ENCODE measurements at regions not wholly inside any gene's neighbourhood (a gene's known extent, or its start where the extent isn't known, plus 50 kb on each side); places are given as distances from the start of the nearest gene placed in this dataset.
A peak's percentile ranks its signal among the peaks of the same experiment; 100 is the strongest.

DNA sequence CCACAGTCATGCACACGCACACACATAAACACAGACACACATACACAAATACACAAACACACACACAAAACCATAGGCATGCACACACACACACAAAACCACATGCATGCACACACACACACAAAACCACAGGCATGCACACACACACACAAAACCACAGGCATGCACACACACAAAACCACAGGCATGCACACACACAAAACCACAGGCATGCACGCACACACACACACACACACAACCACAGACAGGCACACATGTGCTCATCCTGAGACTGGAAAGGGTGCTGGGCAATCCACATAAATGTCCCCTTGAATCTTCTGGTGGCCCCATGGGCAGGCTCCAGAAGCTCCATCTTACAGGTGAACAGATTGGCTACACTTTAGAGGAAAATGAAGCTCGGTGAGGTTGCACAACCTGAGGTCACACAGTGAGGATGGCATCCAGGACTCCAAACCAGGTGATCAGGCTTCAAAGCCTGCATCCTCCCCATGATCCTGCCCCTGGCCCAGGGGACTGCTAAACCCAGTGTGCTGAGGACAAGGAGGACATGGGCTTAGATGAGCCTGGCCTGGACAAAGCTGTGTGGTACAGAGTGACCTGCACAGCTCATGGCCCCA lies 144.8 kb downstream of the GADD45G start:
- no peak for DNase-seq

DNA sequence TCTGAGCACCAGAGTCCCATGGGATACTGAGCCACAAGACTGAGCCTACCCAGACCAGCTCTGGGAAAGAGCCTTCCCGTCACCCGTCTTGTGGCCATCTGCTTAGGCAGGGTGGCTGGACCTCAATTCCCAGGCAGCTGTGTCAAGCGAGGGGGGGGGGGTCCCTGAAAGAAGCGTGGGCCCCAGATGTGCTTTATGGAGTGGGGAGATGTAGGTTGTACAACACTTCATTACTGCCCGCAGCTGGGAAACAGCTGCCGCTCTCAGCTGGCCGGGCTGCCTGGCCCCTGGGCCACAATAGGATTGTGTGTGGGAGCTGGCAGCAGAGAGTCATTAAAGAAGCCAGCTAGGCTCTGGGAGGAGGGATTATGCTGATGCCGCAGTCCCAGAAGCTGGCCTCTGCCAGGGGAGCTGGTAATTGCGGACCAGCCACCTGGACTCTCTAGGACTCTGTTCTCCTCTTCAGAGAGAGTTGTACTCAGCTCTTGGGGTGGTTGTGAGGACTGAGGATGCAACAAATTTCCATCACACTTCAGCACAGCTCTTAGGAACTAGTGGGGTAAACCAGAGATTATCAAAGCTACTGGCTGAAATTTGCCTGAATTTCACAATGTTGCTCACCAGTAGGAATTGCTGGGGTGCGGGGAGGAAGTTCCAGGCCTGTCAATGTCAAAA lies 145.4 kb downstream of the GADD45G start:
- peak; percentile 82 for DNase-seq

DNA sequence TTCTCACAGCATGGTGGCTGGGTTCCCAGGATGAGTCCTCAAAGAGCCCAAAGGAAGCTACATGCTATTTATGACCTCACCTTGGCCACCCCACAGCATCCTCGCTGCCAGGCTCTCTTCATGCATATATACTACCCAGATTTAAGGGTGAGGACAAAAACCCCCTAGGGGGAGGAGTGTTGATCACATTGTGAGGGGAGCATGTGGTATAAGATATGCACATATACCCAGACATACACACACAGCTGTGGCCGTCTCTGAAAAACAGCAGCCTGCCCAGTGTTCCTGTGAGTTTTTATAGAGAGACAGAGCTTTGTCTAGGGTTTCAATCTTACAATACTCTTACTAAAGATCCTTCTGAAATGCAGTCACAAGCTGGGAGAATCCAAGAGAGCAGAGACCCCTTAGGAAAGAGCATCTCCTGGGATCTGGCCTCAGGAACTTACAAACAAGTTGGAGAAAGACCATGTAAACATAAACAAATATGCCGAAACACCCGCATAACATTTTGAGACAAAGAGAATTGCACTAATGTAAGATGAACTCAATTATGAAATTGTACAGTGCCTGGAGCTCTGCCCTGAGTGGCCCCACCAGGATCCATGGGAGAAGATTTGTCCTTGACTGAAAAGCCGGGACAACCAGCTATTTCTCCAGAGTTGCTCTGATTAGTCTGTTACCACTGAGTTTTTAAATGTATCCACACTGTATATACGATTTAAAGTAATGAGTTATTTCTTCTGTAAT lies 146.4 kb downstream of the GADD45G start:
- DNase-seq: no peak

GRCh38 chr9:89752154-89752553 lies 147.3 kb downstream of the GADD45G start:
- DNase-seq: no peak

DNA sequence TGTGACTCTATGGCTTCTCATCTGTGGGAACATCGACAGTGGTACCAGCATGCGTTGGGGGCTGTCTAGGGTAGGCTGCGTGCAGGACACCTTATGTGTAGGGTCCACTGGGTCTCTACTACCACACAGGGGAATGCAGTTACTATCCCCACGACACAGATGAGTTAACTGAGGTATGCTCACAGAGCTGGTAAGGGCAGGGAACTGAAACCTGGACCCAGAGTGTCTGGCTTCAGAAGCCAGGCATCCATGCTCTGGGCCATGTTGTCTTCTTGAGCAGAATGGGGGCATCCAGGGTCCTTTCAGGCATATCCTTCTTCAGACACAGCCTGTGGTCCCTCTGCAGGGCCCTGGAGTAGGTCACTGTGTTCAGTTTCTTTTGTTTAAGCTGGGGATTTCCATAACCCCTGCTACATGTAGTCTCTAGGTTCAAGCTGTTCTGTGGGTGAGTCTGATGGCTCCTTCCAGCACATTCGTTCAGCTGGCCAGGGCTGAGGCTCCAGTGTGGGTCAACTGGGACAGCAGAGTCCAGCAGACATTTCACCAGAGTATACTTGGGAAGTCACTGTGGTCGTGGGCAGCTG lies 148.8 kb downstream of the GADD45G start:
- no peak for DNase-seq

DNA sequence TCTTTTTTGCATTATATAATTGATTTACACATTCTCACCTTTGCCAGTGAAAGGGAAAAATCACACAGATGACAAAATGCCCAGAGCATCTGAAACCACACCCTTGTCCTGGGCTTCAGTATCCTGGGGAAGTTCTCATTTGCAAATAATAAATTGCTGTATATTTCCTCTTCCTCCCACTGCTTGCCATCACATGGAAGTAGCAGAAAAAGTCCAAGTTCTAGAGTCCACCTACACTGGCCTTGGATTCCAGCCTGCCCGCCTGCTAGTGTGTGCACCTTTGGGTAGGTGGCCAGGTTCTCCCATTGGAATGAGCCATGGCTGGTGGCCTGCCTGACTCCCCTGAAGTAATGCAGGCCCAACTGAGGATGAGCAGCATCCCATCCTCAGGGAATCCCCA lies 149.4 kb downstream of the GADD45G start:
- DNase-seq: no peak

GRCh38 chr9:89755821-89756220 lies 151.0 kb downstream of the GADD45G start:
- DNase-seq: no peak

DNA sequence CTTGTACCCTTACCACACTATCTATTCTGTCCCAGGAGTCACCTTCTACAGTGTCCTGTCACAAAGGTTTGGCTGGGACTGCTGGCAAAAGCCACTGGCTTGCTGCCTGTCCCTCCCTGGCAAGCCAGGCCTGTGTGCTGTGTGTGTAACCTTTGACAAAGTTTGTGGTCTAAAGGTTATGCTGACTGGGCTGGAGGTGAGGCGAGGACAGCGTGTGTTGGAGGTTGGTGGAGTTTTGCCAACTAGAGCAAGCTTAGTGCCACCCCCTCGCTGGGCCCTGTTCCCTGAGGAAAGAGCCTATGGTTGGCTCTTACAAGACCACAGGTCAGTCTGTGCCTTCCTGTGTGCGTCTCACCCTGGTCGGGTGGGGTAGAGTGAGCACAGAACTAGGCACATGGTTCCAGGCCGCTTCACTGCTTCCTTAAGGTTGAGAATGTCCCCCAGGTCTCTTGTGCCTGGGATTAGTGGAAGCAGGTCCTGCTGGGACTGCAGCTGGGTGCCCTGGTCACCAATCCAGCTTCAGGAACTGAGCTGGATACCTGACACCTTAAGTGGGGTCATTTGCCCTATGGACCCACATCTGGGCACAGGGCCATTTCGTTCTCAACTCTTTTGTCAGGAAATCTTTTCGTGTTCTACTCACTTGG lies 152.2 kb downstream of the GADD45G start:
- DNase-seq: no peak

GRCh38 chr9:89757776-89758528 lies 153.1 kb downstream of the GADD45G start:
- DNase-seq: no peak

DNA sequence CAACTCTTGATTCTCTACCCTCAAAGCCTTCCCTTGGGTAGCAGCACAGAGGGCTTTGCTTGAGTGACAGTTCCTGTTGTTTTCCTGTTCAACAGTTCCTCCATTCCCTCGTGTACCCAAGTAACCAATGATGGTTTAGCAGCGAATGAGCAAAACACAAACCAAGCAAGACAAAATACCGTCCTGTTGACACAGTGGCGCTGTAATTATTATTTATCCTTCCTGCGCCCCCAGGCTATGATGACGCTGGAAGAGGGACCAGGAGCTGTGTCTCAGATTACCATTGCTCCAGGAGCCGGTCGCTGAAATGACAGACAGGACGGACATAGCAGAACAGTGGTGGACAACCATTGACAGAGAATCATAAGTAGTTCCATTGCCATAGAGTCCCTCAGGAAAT lies 154.8 kb downstream of the GADD45G start:
- peak; percentile 93 for DNase-seq

- DNase-seq: no peak
Observed at GRCh38 chr9:89760123-89760522, 155.3 kb downstream of the GADD45G start.

DNA sequence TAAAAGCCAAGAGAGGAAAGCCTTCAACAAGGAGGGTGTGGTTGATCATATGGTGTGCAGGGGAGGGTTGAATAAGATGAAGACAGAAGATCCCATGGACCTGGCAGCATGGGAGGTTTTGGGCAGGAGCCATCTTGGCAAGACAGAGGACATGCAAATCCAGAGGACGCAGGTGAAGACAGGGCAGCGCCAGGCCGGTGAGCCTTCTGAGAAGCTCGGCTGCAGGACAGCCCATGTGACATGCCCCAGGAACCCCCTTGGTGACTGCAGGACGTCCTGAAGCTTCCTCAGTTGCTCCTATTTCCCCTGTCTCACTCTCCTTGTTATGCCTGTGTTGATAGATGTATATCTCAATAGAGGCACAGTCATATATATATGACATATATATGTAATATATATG lies 159.4 kb downstream of the GADD45G start:
- no peak for DNase-seq

GRCh38 chr9:89765211-89765946 lies 160.6 kb downstream of the GADD45G start:
- DNase-seq: no peak

GRCh38 chr9:89766991-89767390 lies 162.2 kb downstream of the GADD45G start:
- no peak for DNase-seq

- DNase-seq: no peak
Observed at GRCh38 chr9:89768051-89768450, 163.2 kb downstream of the GADD45G start.

DNA sequence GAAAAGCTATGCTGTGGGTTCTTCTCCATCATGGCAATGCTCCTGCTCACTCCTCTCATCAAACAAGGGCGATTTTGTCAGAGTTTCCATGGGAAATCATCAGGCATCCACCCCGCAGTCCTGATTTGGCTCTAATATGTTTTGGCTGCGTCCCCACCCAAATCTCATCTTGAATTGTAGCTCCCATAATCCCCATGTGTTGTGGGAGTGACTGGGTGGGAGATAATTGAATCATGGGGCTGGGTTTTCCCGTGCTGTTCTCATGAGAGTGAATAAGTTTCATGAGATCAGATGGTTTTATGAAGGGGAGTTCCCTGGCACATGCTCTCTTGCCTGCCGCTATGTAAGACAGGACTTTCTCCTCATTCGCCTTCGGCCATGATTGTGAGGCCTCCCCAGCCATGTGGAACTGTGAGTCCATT lies 163.8 kb downstream of the GADD45G start:
- no peak for DNase-seq

GRCh38 chr9:89770531-89771174 lies 165.8 kb downstream of the GADD45G start:
- DNase-seq: no peak

DNA sequence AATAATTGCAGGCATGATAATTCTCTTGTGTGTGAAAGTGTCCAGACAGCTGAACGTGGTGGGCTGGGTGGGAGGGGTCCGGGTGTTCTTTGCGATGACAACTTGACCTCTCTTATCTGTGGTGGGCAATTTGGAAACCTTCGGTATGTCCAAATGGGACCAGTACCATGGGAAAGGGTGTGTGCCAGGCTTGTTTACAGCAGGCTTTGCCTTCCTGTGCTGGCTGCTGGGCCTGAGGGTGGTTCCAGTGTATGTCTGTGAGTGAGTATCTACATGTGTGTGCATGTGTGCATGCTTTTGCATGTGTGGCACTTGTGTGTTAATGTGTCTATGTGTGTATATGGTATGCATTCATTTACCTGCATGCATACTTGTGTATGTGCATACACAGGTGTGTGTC lies 166.4 kb downstream of the GADD45G start:
- no peak for DNase-seq

- no peak for DNase-seq
Observed at GRCh38 chr9:89773170-89773569, 168.4 kb downstream of the GADD45G start.

DNA sequence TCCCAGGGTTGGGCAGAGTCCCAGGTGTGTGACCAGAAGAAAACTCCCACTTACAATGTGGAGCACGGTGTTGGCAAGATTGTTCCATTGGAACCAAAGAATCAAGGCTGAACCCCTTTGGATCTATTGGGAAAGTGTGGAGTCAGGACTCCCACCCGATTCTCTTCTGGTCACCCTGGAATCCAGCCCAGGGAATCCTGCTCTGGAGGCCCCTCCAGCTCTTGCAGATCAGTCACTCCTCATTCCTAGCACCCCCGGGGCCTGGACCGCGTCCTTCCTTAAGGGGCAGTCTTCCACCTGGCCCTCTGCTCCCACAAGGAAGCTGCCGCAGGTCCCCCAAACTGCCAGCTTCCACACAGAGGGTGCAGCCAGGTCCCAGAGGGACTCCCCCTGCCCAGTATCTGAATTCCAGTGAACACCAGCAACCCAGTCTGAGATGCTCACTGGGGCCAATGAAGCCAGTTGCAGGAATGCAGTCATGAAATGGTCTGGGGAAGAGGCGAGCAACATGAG lies 170.1 kb downstream of the GADD45G start:
- DNase-seq: no peak

GRCh38 chr9:89775641-89776040 lies 170.8 kb downstream of the GADD45G start:
- no peak for DNase-seq

Data from NCI-H510A treated with DMSO at 0.1 percent for 48 hours (cell line).